GM18505 (cell line): ENCODE measurements at regions not wholly inside any gene's neighbourhood (a gene's known extent, or its start where the extent isn't known, plus 50 kb on each side); places are given as distances from the start of the nearest gene placed in this dataset.
"Not testable (repeated sequence)": the region's sequence is repeated elsewhere in the genome, so short reads cannot be mapped to it uniquely, and the experiment has no call there.

Source experiments
- ATAC-seq: cut with Tn5 transposase; IDR thresholded peaks from one replicate; pipeline ENCODE4 v1.9.1; 2021; ENCODE audit not compliant: unreplicated experiment
- POLR2A ChIP-seq: IDR thresholded peaks from 4 replicates; pipeline ENCODE4 v1.6.1; 2011; ENCODE audit warnings: borderline replicate concordance; ENCODE audit not compliant: insufficient read depth, insufficient read length; ENCODE audit errors: extremely low read depth

GRCh38 chr7:25719190-25719896 is 432.7 kb upstream of the NFE2L3 start:
- ATAC-seq = no peak

GRCh38 chr7:25720427-25720826 is 431.6 kb upstream of the NFE2L3 start:
- TF ChIP-seq POLR2A = no peak
- ATAC-seq = no peak

More at GRCh38 chr7:25719190-25719896, 432.7 kb upstream of the NFE2L3 start:
- TF ChIP-seq POLR2A = no peak

DNA sequence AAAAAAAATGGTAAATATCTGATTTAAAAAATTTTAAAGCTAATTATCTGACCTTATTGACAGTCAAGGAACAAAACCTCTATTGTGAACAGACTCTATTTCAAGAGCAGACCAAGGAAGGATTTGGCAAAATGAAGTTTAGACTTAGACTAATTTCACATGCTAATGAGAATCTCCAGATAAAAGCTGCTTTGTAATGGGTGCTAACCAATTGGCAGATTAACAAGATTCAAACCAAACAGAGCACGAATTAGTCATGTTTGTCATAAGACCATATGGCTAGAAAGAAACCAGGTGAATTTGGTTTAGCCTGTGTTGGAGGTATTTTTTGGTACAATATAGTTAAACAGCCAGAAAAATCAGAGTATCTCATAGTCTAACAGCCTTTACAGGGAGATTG is 429.1 kb upstream of the NFE2L3 start:
- TF ChIP-seq POLR2A = no peak
- ATAC-seq = no peak

- ATAC-seq = no peak
- TF ChIP-seq POLR2A = no peak
These were observed 426.5 kb upstream of the NFE2L3 start for GRCh38 chr7:25725451-25725850.

DNA sequence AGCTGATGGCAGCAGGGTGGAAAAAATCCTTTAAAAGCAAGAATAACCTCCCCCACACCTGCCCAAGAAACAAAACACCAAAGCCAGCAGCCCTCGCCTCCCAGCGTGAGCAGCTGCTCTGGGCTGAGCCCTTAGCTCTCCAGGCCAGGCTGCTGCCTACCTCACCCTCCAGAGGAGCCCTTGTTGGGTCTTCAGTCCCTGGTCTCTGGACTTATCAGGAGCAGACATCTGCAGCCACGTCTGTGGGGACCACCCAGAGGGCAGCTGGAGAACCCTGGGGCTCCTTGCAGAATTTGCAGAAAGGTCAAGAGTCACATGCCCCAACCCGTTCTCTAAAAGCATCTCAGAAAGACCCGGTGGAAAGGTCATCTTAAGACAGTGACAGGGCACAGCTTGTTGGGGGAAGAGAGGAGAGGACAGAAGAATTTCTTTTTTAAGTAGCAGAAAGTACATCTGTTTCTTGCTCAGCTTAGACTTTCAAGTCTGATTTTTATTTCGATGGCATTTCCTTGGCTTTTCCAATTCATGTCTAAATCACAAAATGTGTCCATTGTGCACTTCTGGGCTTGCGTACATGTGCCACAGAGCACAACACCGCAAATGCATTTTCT is 425.7 kb upstream of the NFE2L3 start:
- TF ChIP-seq POLR2A = no peak
- ATAC-seq = no peak

- TF ChIP-seq POLR2A = no peak
- ATAC-seq = no peak
These were observed 425.2 kb upstream of the NFE2L3 start for GRCh38 chr7:25726781-25727311.

- no peak for ATAC-seq
- TF ChIP-seq POLR2A = no peak
These were observed 424.6 kb upstream of the NFE2L3 start for GRCh38 chr7:25727446-25727845.

DNA sequence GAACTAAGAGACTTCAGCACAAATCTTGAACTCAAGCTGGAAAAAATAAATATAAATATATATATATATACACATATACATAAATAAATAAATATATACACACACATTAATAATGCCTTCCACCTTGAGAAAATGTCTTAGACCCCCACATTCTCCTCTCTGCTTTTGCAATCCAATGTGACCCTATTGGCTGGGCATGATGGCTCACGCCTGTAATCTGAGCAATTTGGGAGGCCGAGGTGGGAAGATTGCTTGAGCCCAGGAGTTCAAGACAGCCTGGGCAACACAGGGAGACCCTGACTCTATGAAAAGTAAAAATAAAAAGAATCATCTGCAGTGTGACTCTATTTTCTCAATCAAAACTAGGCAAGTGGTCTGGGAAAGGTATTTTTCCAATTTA is 424.1 kb upstream of the NFE2L3 start:
- TF ChIP-seq POLR2A = no peak
- no peak for ATAC-seq

DNA sequence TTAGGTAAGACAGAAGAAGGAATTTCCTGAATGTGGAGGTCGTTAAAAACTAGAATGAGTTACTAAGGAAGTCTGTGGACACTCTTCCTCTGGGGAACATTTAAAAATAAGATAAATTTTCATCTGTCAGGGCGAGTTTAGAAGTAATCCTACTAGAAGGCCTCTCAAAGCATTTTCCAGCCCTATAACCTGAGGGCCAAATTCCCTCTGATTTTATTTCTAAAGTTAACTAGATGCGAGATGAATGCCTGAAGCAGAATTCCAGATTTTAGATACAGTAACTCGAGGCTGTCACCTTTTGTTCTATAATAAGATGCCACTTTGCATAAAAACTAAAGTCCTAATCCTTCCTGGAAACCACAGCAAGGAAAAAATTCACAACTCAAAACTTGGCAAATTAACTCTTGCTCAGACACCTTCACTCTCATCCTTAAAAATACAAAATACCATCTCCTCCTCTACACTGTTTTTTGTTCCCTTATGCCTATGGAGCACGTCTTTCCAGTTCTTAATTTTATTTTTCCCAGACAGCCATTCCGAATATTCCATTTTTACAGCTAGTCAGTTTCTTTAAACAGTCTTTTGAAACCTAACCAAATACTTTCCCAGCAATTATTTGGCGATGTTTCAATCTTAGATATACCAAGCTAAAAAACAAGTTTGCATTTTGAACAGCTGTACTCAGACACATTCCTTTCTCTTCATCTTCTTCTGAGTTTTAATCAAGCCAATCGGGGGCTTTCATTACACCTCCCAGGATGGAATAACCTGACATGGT is 420.7 kb upstream of the NFE2L3 start:
- TF ChIP-seq POLR2A = no peak
- ATAC-seq = no peak

- TF ChIP-seq POLR2A = no peak
- ATAC-seq = no peak
These were observed 420.2 kb upstream of the NFE2L3 start for GRCh38 chr7:25731846-25732245.

GRCh38 chr7:25732766-25733217 is 419.2 kb upstream of the NFE2L3 start:
- no peak for TF ChIP-seq POLR2A
- no peak for ATAC-seq

GRCh38 chr7:25735674-25736242 is 416.2 kb upstream of the NFE2L3 start:
- no peak for ATAC-seq
- no peak for TF ChIP-seq POLR2A

GRCh38 chr7:25738528-25738927 is 413.5 kb upstream of the NFE2L3 start:
- no peak for TF ChIP-seq POLR2A

GRCh38 chr7:25739143-25739542 is 412.9 kb upstream of the NFE2L3 start:
- no peak for TF ChIP-seq POLR2A

More at GRCh38 chr7:25738528-25738927, 413.5 kb upstream of the NFE2L3 start:
- ATAC-seq = no peak

DNA sequence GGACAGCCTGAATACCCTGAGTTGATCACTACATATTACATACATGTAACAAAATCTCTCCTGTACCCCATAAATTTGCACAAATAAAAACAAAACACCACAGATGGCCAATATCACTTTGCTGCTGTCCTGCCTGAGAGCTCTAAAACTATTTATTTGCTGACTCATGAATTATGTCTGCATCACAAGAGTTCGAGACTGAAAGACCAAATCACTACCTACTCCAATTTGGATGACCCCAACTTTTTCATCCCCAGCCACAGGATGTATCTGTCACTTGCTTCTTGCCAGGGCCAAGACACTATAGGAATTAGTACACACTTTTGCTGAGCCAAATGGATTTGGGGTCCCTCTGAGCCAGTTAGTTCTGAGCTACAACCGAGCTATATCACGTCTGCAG is 409.7 kb upstream of the NFE2L3 start:
- no peak for TF ChIP-seq POLR2A
- ATAC-seq = no peak

More at GRCh38 chr7:25739143-25739542, 412.9 kb upstream of the NFE2L3 start:
- no peak for ATAC-seq

DNA sequence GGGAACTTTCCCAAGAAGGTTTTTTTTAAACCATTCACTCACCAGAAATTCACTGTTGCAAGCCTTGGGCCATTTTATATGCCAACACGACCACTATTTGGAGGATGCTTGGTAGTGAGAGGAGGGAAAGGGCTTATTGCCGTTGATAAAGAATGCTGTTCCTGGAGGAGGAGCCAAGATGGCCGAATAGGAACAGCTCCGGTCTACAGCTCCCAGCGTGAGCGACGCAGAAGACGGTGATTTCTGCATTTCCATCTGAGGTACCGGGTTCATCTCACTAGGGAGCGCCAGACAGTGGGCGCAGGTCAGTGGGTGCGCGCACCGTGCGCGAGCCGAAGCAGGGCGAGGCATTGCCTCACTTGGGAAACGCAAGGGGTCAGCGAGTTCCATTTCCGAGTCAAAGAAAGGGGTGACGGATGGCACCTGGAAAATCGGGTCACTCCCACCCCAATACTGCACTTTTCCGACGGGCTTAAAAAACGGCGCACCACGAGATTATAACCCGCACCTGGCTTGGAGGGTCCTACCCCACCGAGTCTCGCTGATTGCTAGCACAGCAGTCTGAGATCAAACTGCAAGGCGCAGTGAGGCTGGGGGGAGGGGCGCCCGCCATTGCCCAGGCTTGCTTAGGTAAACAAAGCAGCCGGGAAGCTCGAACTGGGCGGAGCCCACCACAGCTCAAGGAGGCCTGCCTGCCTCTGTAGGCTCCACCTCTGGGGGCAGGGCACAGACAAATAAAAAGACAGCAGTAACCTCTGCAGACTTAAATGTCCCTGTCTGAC is 408.1 kb upstream of the NFE2L3 start:
- not testable (repeated sequence) for ATAC-seq
